RWPE1 (cell line): ENCODE measurements at regions not wholly inside any gene's neighbourhood (a gene's known extent, or its start where the extent isn't known, plus 50 kb on each side); places are given as distances from the start of the nearest gene placed in this dataset.

Source experiments
- CTCF ChIA-PET: fragments of 350-600 bp; sonication (Branson Sonifier 250); formaldehyde crosslinking; extraction: SDS; loops from one replicate; lab custom pipeline; 2021; lab: Yijun Ruan, JAX
- POLR2A ChIA-PET: fragments of 400-600 bp; formaldehyde crosslinking; extraction: SDS; loops from one replicate; lab custom pipeline; 2020; ENCODE audit warnings: antibody characterized with exemption; ENCODE audit not compliant: low non-redundant PET; lab: Yijun Ruan, JAX
- DNase-seq: peaks from one replicate; pipeline ENCODE4 v3.0.0; 2012; ENCODE audit warnings: low spot score
- H3K27ac ChIP-seq: fragments of 450-650 bp; 2 replicates; pipeline ENCODE4 v1.5.1; 2017
- CTCF ChIP-seq: fragments of 450-650 bp; conservative IDR thresholded peaks from 2 replicates; pipeline ENCODE4 v1.5.1; 2017; ENCODE audit warnings: low read depth, mild to moderate bottlenecking

- POLR2A ChIA-PET, result no interaction called here
- DNase-seq, result no peak
- H3K27ac ChIP-seq, result no peak overlapping the region
- CTCF ChIA-PET, result no interaction called here
- no peak for TF ChIP-seq CTCF
These were observed 323.4 kb upstream of the SUCLG2 start for GRCh38 chr3:67977762-67978161.

GRCh38 chr3:67976663-67977062 lies 322.3 kb upstream of the SUCLG2 start:
- no peak for DNase-seq
- H3K27ac ChIP-seq, result no peak overlapping the region
- TF ChIP-seq CTCF, result no peak
- ChIA-PET POLR2A (no interaction called here), CTCF (no interaction called here)

GRCh38 chr3:67964596-67964995 lies 310.2 kb upstream of the SUCLG2 start:
- no peak overlapping the region for H3K27ac ChIP-seq
- DNase-seq, result no peak
- POLR2A ChIA-PET, result no interaction called here
- CTCF ChIA-PET, result no interaction called here
- TF ChIP-seq CTCF, result no peak

GRCh38 chr3:67957268-67957667 lies 302.9 kb upstream of the SUCLG2 start:
- TF ChIP-seq CTCF, result no peak
- POLR2A ChIA-PET, result no interaction called here
- DNase-seq, result no peak
- H3K27ac ChIP-seq, result no peak overlapping the region
- CTCF ChIA-PET, result no interaction called here

GRCh38 chr3:67947808-67948508 lies 293.5 kb upstream of the SUCLG2 start:
- TF ChIP-seq CTCF, result no peak
- CTCF ChIA-PET, result no interaction called here
- no peak overlapping the region for H3K27ac ChIP-seq
- POLR2A ChIA-PET, result no interaction called here
- DNase-seq, result no peak

- ChIA-PET CTCF (no interaction called here), POLR2A (no interaction called here)
- TF ChIP-seq CTCF, result no peak
- H3K27ac ChIP-seq, result no peak overlapping the region
- DNase-seq, result no peak
These were observed 292.0 kb upstream of the SUCLG2 start for GRCh38 chr3:67946436-67946835.
